Testis (tissue), 2 donors: ENCODE measurements at regions not wholly inside any gene's neighbourhood (a gene's known extent, or its start where the extent isn't known, plus 50 kb on each side); places are given as distances from the start of the nearest gene placed in this dataset.
"Not testable (repeated sequence)": the region's sequence is repeated elsewhere in the genome, so short reads cannot be mapped to it uniquely, and the experiment has no call there.

Experiments
- DNase-seq: peaks from one replicate; pipeline ENCODE4 v3.0.0-alpha.2; 2019
- H3K27ac ChIP-seq, 2 donors: fragments of 200-600 bp; sonication (generic); one replicate each; pipeline ENCODE4 v1.5.1; 2019
- H3K27me3 ChIP-seq: fragments of 200-600 bp; sonication (generic); one replicate; pipeline ENCODE4 v1.5.1; 2019
- H3K36me3 ChIP-seq: fragments of 200-600 bp; sonication (generic); one replicate; pipeline ENCODE4 v1.5.1; 2017; ENCODE audit warnings: low read depth; ENCODE audit errors: missing control alignments
- H3K4me1 ChIP-seq: fragments of 200-600 bp; sonication (generic); one replicate; pipeline ENCODE4 v1.5.1; 2019
- H3K4me3 ChIP-seq, 2 donors: fragments of 200-600 bp; sonication (generic); one replicate each; pipeline ENCODE4 v1.5.1; 2017 to 2019
- H3K9me3 ChIP-seq: fragments of 200-600 bp; sonication (generic); one replicate; pipeline ENCODE4 v1.5.1; 2017
- CTCF ChIP-seq, 3 experiments: fragments of 450-650 bp in 2 of 3; fragments of 200-600 bp in 1 of 3; sonication (generic) in 1 of 3; IDR thresholded peaks; one replicate each; pipeline ENCODE4 v1.5.1; 2016 to 2019; ENCODE audit warnings: antibody characterized with exemption in 3 of 3, mild to moderate bottlenecking in 2 of 3, moderate library complexity in 1 of 3
- POLR2A ChIP-seq: fragments of 450-650 bp; IDR thresholded peaks from one replicate; pipeline ENCODE4 v1.6.1; 2017; ENCODE audit warnings: antibody characterized with exemption, mild to moderate bottlenecking, moderate library complexity
- WGBS, 2 donors: methylation state at CpG; one replicate each; pipeline ENCODE4 v1.1.5; 2018; 5-methylcytosine and 5-hydroxymethylcytosine counted together
- intact Hi-C: fragments of 100-400 bp; cut with DNase I; formaldehyde crosslinking; loops from one replicate; pipeline ENCODE4 v1.15.1; 2023; ENCODE audit warnings: low total_unique reads

GRCh38 chr20:40279390-40279789 lies 409.6 kb downstream of the MAFB start:
- TF ChIP-seq CTCF (IDR thresholded peaks at IDR 0.05) (no peak), POLR2A (no peak)
- Histone ChIP-seq H3K27me3 (no peaks in the 10 kb centered on the region), H3K4me3 (no peak overlapping the region), H3K9me3 (no peaks in the 10 kb centered on the region), H3K27ac (peak overlapping the region in 1 of 2 donors; percentile 81), H3K4me1 (peaks cover 18% of the 10 kb centered on the region), H3K36me3 (no peaks in the 10 kb centered on the region)
- intact Hi-C loops, result no loop called here
- peak; percentile 69 for DNase-seq
- WGBS, 2 donors, result 49 to 72% methylated on average over 1 of the region's 1 CpG

DNA sequence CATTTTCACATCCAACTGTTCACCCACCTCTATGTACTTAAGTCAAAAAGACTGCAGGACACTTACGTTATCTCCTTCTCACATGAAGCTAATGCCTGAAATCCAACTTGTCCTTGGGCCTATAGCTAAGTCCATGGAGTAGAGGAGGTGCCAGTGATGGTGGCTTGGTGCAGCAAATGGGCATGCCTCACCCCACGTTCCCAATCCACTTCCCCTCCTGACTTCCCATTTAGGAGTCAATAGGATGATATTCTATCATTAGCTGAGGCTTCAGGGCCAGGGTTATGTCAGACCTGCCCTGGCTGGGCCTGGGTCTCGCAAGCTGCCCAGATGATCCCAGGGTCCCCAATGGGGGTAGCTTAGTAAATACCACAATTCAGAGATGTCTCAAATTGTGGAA lies 410.4 kb downstream of the MAFB start:
- intact Hi-C loops, result no loop called here
- no peak for TF ChIP-seq POLR2A
- TF ChIP-seq CTCF (IDR thresholded peaks at IDR 0.05), result no peak
- H3K9me3 ChIP-seq, result no peaks in the 10 kb centered on the region
- no peaks in the 10 kb centered on the region for H3K36me3 ChIP-seq
- peaks cover 18% of the 10 kb centered on the region for H3K4me1 ChIP-seq
- WGBS, 2 donors, result 93 to 97% methylated on average over 3 of the region's 3 CpGs
- H3K4me3 ChIP-seq, result no peak overlapping the region
- H3K27ac ChIP-seq, result peak overlapping the region in 1 of 2 donors; percentile 81
- H3K27me3 ChIP-seq, result no peaks in the 10 kb centered on the region
- no peak for DNase-seq

DNA sequence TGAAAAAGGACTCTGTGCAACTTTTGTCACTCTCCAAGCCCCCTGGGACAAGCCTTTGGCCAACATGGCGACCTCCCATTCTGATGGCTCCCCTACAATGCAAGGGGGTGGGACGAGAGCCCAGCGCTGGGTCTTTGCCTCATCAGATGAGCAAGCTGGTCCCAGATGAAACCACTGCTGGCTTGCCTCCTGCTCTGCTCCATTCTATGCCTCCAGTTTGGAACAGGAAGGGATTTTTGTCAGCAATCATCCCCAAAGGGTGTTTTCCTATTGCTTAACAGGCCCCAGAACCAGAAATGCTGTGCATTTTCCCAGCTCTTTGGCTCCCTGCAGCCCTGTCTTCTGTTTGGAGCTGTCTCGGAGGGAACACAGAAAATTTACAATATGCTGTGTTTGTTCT lies 412.7 kb downstream of the MAFB start:
- TF ChIP-seq CTCF (IDR thresholded peaks at IDR 0.05) (no peak), POLR2A (no peak)
- 82 to 83% methylated on average over 4 of the region's 4 CpGs for WGBS, 2 donors
- no peaks in the 10 kb centered on the region for H3K27me3 ChIP-seq
- H3K9me3 ChIP-seq, result no peaks in the 10 kb centered on the region
- no peak overlapping the region for H3K27ac ChIP-seq
- no peak overlapping the region for H3K4me3 ChIP-seq
- no peak for DNase-seq
- no peaks in the 10 kb centered on the region for H3K36me3 ChIP-seq
- H3K4me1 ChIP-seq, result peaks cover 18% of the 10 kb centered on the region
- intact Hi-C loops, result no loop called here

- Histone ChIP-seq H3K36me3 (no peaks in the 10 kb centered on the region), H3K27ac (no peak overlapping the region), H3K4me1 (peaks cover 18% of the 10 kb centered on the region), H3K27me3 (no peaks in the 10 kb centered on the region), H3K4me3 (no peak overlapping the region), H3K9me3 (no peaks in the 10 kb centered on the region)
- no peak for DNase-seq
- WGBS, 2 donors, result 79 to 80% methylated on average over 10 of the region's 10 CpGs
- intact Hi-C loops, result no loop called here
- TF ChIP-seq POLR2A, result no peak
- no peak for TF ChIP-seq CTCF (IDR thresholded peaks at IDR 0.05)
Observed at GRCh38 chr20:40275738-40276137, 413.3 kb downstream of the MAFB start.

- no peaks in the 10 kb centered on the region for H3K27me3 ChIP-seq
- H3K4me1 ChIP-seq, result peaks cover 18% of the 10 kb centered on the region
- intact Hi-C loops, result no loop called here
- H3K4me3 ChIP-seq, result no peak overlapping the region
- TF ChIP-seq POLR2A (no peak), CTCF (IDR thresholded peaks at IDR 0.05) (no peak)
- WGBS, 2 donors, result 81 to 87% methylated on average over 3 of the region's 3 CpGs
- H3K9me3 ChIP-seq, result no peaks in the 10 kb centered on the region
- DNase-seq, result no peak
- H3K27ac ChIP-seq, result no peak overlapping the region
- H3K36me3 ChIP-seq, result no peaks in the 10 kb centered on the region
Observed at GRCh38 chr20:40274912-40275533, 414.0 kb downstream of the MAFB start.

DNA sequence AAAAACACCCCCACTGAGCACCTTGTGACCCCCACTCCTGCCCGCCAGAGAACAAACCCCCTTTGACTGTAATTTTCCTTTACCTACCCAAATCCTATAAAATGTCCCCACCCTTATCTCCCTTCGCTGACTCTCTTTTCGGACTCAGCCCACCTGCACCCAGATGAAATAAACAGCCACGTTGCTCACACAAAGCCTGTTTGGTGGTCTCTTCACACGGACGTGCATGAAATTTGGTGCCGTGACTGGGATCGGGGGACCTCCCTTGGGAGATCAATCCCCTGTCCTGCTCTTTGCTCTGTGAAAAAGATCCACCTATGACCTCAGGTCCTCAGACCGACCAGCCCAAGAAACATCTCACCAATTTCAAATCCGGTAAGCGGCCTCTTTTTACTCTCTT lies 419.8 kb downstream of the MAFB start:
- H3K9me3 ChIP-seq, H3K4me1 ChIP-seq, H3K4me3 ChIP-seq, intact Hi-C loops, H3K36me3 ChIP-seq, H3K27ac ChIP-seq, DNase-seq, H3K27me3 ChIP-seq: not testable (repeated sequence)
- WGBS, 2 donors, result 86 to 93% methylated on average over 11 of the region's 11 CpGs
